ENCODE measurements at regions not wholly inside any gene's neighbourhood (a gene's known extent, or its start where the extent isn't known, plus 50 kb on each side); places are given as distances from the start of the nearest gene placed in this dataset.

GRCh38 chr10:46216836-46217751 lies 69.7 kb upstream of the ANTXRL start (continued):
- TF ChIP-seq, protein P1, sequence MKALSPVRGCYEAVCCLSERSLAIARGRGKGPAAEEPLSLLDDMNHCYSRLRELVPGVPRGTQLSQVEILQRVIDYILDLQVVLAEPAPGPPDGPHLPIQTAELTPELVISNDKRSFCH (CRISPR knock-in tag; IDR thresholded peaks at IDR 0.05): no peak
- TF ChIP-seq, protein P1 (tag; IDR thresholded peaks at IDR 0.05): peak; percentile 91
- TF ChIP-seq RBM25 (IDR thresholded peaks at IDR 0.05; ENCODE audit: low read depth, low read length, severe bottlenecking) (no peak), ZBTB8A (IDR thresholded peaks at IDR 0.05; ENCODE audit: partially characterized antibody) (no peak), ZNF263 (CRISPR knock-in tag; IDR thresholded peaks at IDR 0.05; ENCODE audit: borderline replicate concordance) (peak; percentile 97), SRSF1 (IDR thresholded peaks at IDR 0.05; ENCODE audit: low read depth, low read length) (no peak), BCLAF1 (IDR thresholded peaks at IDR 0.05; ENCODE audit: borderline replicate concordance in 1 of 2, control insufficient read depth in 1 of 2, low read depth in 2 of 2, low read length in 1 of 2) (no peak), SIX5 (IDR thresholded peaks at IDR 0.05; ENCODE audit: borderline replicate concordance in 1 of 2, insufficient read depth in 1 of 2, low read depth in 1 of 2, low read length in 2 of 2) (no peak), IFI16 (CRISPR knock-in tag; IDR thresholded peaks at IDR 0.05) (no peak), PCBP2 (IDR thresholded peaks at IDR 0.05; ENCODE audit: low read depth, low read length, poor library complexity, severe bottlenecking) (no peak), CBX2 (IDR thresholded peaks at IDR 0.05; ENCODE audit: insufficient read depth, low read length, poor library complexity, severe bottlenecking) (no peak), RCOR1 (IDR thresholded peaks at IDR 0.05; ENCODE audit: borderline replicate concordance in 1 of 2, low read depth in 2 of 2, low read length in 2 of 2) (peak; percentile 77 to 95), MXI1 (IDR thresholded peaks at IDR 0.05; ENCODE audit: low read depth, low read length) (0 out of 2 replicates have a peak, but pooled peaks have one; percentile 26), ILK (tag; IDR thresholded peaks at IDR 0.05; ENCODE audit: borderline replicate concordance, low read depth) (no peak), KDM5B (IDR thresholded peaks at IDR 0.05; ENCODE audit: insufficient replicate concordance, low read depth, low read length) (no peak), RBM14 (IDR thresholded peaks at IDR 0.05; ENCODE audit: borderline replicate concordance, insufficient read depth, low read depth, low read length) (no peak), SREBF2 (CRISPR knock-in tag; IDR thresholded peaks at IDR 0.05) (no peak), PURB (CRISPR knock-in tag; IDR thresholded peaks at IDR 0.05; ENCODE audit: low read depth) (no peak), SP1 (CRISPR knock-in tag; IDR thresholded peaks at IDR 0.05) (no peak), MAFF (IDR thresholded peaks at IDR 0.05; ENCODE audit: low read length) (no peak; the same call in 1 of the 2 replicates)
- TF ChIP-seq, protein P2, sequence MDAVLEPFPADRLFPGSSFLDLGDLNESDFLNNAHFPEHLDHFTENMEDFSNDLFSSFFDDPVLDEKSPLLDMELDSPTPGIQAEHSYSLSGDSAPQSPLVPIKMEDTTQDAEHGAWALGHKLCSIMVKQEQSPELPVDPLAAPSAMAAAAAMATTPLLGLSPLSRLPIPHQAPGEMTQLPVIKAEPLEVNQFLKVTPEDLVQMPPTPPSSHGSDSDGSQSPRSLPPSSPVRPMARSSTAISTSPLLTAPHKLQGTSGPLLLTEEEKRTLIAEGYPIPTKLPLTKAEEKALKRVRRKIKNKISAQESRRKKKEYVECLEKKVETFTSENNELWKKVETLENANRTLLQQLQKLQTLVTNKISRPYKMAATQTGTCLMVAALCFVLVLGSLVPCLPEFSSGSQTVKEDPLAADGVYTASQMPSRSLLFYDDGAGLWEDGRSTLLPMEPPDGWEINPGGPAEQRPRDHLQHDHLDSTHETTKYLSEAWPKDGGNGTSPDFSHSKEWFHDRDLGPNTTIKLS (IDR thresholded peaks at IDR 0.05; ENCODE audit: borderline replicate concordance, low read depth): no peak

All from K562 (cell line).